Stimulated activated naive B cell treated with anti-CD40 and anti-IgM and Interleukin-4, amounts not matched to agents 10 μg/mL and 1 μg/mL and 100 μg/mL, for 72 hours (primary cell): ENCODE measurements at regions not wholly inside any gene's neighbourhood (a gene's known extent, or its start where the extent isn't known, plus 50 kb on each side); places are given as distances from the start of the nearest gene placed in this dataset.
"Not testable (repeated sequence)": the region's sequence is repeated elsewhere in the genome, so short reads cannot be mapped to it uniquely, and the experiment has no call there.

ENCODE experiments used
- ATAC-seq, 2 donors: fragments of 150-1000 bp; cut with Tn5 transposase; replicated peaks; 2 replicates each; pipeline ENCODE4 v1.10.0; 2021; ENCODE audit warnings: moderate library complexity in 1 of 2
- DNase-seq: peaks from one replicate; pipeline ENCODE4 v3.0.0; 2021
- H3K27ac Mint-ChIP-seq: one replicate; pipeline ENCODE4 v1.8.0; 2022; ENCODE audit warnings: mild to moderate bottlenecking, mixed read lengths
- H3K27me3 Mint-ChIP-seq, 2 donors: one replicate each; pipeline ENCODE4 v1.8.0; 2022; ENCODE audit warnings: mixed read lengths in 2 of 2
- H3K36me3 Mint-ChIP-seq, 2 donors: one replicate each; pipeline ENCODE4 v1.8.0; 2022; ENCODE audit warnings: mixed read lengths in 2 of 2, mild to moderate bottlenecking in 1 of 2
- H3K4me1 Mint-ChIP-seq, 2 donors: one replicate each; pipeline ENCODE4 v1.8.0; 2022; ENCODE audit warnings: mixed read lengths in 2 of 2, mild to moderate bottlenecking in 1 of 2
- H3K4me3 Mint-ChIP-seq, 2 donors: one replicate each; pipeline ENCODE4 v1.8.0; 2022; ENCODE audit warnings: mild to moderate bottlenecking in 2 of 2, mixed read lengths in 2 of 2, moderate library complexity in 1 of 2
- H3K9me3 Mint-ChIP-seq, 2 donors: one replicate each; pipeline ENCODE4 v1.8.0; 2022; ENCODE audit warnings: mixed read lengths in 2 of 2, mild to moderate bottlenecking in 1 of 2

DNA sequence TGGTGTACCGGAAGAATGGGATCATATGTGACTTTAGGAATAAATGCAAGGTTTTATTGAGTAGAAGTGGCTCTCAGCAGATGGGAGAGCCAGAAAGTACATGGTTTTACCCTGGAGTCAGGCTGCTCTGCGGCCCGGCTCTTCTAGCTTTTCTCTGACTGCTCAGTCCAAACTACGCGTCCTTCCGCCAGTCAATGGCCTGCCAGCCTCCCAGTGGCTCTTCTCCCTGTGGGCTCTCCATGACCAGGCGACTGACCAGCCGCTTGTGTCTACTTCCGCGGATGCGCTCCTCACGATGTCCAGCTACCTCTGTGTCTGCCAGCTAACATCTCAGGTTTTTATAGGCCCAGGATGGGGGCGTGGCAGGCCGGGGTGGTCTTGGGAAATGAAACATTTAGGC is 220.4 kb downstream of the VAPA start:
- Mint-ChIP-seq H3K36me3 (no peaks in the 10 kb centered on the region), H3K27me3 (peaks cover 27 to 40% of the 10 kb centered on the region in 2 donors), H3K27ac (no peak overlapping the region), H3K4me3 (no peak overlapping the region), H3K9me3 (no peaks in the 10 kb centered on the region), H3K4me1 (peaks cover 7 to 12% of the 10 kb centered on the region in 2 donors)
- ATAC-seq (no peak), DNase-seq (no peak)

DNA sequence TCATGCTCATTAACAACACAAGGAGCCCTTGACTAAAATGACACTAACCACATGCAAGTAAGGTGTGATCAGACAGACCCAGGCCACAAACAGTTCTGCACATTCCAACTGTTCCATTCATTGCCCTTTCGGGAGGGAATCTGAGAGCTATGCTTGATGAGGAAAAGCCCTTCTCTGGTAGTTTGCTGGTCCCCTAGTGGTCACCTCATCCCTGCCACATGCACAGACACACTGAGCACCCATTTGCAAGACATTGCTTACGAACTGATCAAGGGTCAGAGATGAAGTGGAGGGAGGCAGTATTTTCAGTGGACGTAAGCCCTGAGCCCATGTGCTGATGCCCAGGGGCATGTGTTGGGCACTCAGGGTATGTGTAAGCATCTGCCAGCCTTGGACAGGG is 220.9 kb downstream of the VAPA start:
- H3K4me3 Mint-ChIP-seq, H3K9me3 Mint-ChIP-seq, H3K27ac Mint-ChIP-seq, DNase-seq, H3K36me3 Mint-ChIP-seq, ATAC-seq: not testable (repeated sequence)
- Mint-ChIP-seq H3K4me1 (peaks cover 7 to 12% of the 10 kb centered on the region in 2 donors), H3K27me3 (peaks cover 27 to 40% of the 10 kb centered on the region in 2 donors)

DNA sequence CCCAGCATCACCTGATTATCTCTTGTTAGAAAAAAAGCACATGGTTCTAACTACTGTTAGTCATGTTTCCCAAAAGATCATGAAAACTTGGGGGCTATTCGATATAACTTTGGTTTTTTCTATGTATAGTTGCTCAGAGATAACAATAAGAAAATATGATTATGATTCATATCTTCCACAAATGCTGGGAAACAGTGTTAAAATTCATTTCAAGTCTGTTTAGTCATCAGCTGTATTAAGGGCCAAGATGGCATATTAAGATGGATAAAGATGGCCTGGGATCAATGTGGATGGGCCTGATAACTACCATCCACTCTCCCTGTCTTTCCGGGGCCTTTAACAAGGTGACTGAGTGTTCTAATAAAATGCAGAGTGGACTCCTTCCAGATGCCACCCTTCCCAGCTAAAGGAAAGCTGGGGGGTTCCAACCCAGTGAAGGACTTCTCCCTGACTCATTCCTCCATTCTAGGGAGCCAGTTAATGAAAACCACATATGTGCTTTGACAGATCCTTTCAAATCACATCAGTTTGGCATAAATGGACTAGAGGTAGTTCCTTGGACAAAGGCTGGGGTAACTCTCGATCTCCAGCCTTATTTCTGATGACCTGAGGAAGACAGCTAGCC is 221.6 kb downstream of the VAPA start:
- no peak for ATAC-seq
- Mint-ChIP-seq H3K9me3 (no peaks in the 10 kb centered on the region), H3K4me3 (no peak overlapping the region), H3K4me1 (peaks cover 7 to 12% of the 10 kb centered on the region in 2 donors), H3K27ac (no peak overlapping the region), H3K27me3 (peaks cover 23 to 37% of the 10 kb centered on the region in 2 donors), H3K36me3 (no peaks in the 10 kb centered on the region)
- no peak for DNase-seq

DNA sequence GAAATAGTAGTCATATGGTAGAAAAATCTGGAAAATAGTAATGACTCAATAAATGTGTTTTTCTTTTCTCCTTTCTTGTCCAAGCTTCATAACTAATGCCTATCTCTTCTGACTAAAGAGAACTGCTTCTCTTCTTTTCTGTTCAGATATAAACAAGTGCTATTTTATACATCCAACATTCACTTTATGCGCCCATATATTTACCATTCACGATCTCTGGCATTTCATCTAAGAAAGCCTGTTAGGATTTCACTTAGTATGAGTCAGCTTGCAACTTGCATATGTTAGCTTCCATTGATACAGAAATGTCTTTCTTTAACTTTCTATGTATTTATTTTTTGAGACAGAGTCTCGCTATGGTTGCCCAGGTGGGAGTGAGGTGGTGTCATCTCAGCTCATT is 224.9 kb downstream of the VAPA start:
- no peaks in the 10 kb centered on the region for H3K9me3 Mint-ChIP-seq
- H3K36me3 Mint-ChIP-seq: no peaks in the 10 kb centered on the region
- no peak for ATAC-seq
- H3K4me1 Mint-ChIP-seq: peaks cover 0 to 2% of the 10 kb centered on the region in 2 donors
- peaks cover 6 to 9% of the 10 kb centered on the region in 2 donors for H3K27me3 Mint-ChIP-seq
- DNase-seq: no peak
- H3K4me3 Mint-ChIP-seq: no peak overlapping the region
- no peak overlapping the region for H3K27ac Mint-ChIP-seq

DNA sequence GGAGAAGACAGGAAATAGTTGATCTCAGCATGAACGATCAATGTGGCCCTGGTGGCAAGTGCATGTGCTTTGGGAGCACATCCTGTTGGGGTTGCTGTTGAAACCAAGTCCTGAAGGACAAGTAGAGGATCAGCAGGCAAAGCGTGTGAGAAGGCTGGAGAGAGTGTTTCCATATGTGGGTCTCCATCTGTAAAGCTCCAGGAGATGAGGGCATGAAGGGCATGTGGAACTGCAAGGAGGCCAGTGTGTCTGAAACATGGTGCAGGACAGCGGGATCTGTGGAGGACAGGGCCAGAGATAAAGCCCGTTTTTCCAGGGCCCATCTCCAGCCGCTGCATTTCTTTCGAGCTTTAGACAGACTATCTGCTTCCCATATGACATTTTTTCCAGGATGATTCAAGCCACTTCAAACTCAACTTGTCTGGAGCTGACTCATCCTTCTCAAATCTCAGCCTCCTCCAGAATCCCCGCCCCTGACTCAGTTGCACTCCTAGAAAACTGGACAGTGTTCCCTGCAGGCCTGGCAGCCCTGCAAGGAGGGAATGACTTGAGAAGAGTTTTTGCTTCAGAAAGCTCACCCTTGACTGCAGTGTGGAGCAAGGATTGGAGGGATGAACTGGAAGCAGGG is 226.1 kb downstream of the VAPA start:
- no peak overlapping the region for H3K27ac Mint-ChIP-seq
- peaks cover 0 to 4% of the 10 kb centered on the region in 2 donors for H3K27me3 Mint-ChIP-seq
- no peaks in the 10 kb centered on the region for H3K9me3 Mint-ChIP-seq
- DNase-seq: no peak
- H3K4me3 Mint-ChIP-seq: no peak overlapping the region
- no peaks in the 10 kb centered on the region for H3K36me3 Mint-ChIP-seq
- H3K4me1 Mint-ChIP-seq: no peaks in the 10 kb centered on the region
- no peak for ATAC-seq

DNA sequence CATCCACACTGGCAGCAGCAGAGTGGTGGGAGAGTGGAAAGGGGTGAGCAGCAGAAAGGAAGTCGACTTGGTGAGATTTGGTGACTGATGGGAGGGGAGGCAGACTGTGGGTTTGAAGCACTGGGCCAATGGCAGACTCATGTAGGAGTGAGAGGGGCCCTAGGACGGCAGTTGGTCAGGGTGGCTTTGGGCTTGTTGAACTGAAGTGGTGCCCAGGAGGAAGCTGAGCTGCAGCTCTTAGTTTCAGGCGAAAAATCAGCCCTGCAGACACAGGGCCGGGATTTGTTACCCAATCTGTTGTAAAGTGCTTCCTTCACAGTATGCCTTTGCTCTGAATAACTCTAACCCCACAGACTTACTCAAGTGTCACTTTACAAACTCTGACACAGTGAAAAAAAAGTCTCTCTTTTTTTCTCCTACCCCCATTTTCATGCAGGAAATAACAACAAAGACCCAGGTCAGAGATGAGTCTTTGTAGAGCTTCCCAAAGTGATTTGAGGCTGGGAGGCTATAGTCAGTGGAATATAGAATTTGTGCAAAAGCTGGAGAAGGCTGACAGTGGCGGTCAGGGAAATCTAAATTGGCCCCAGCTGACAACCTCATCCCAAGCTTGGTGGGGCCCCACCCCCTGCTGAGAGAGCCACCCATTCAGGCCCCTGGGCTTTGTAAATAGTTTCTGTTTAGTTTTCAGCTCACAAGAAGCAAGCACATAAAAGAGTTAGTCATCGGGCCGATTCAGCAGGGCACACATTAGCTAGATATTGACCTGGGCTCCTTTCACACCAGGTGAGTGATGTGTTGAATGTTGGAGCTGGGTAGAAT is 226.9 kb downstream of the VAPA start:
- ATAC-seq (no peak), DNase-seq (no peak)
- Mint-ChIP-seq H3K4me1 (no peaks in the 10 kb centered on the region), H3K9me3 (no peaks in the 10 kb centered on the region), H3K36me3 (no peaks in the 10 kb centered on the region), H3K27ac (no peak overlapping the region), H3K4me3 (no peak overlapping the region), H3K27me3 (peaks cover 0 to 4% of the 10 kb centered on the region in 2 donors)

DNA sequence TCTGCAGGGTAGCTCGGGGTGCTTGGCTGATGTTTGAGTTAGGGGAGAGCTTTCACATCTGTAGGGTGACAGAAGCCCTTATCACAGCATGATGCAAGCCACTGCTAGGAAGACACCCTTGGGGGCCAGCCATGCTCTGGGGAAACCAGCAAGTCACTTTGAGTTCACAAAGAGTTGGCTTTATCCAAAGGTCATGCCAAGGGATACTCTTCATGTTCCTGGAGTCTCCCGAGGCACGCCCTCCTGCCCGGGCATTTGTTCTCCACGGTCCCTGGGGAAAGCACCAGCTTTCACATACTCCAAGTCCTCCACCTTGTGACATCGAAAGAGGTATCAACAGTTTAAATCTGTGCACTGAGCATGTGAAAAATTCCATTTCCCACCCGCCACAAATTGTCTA is 227.7 kb downstream of the VAPA start:
- no peaks in the 10 kb centered on the region for H3K36me3 Mint-ChIP-seq
- no peak for DNase-seq
- peaks cover 0 to 4% of the 10 kb centered on the region in 2 donors for H3K27me3 Mint-ChIP-seq
- no peak overlapping the region for H3K4me3 Mint-ChIP-seq
- ATAC-seq: no peak
- H3K27ac Mint-ChIP-seq: no peak overlapping the region
- no peaks in the 10 kb centered on the region for H3K4me1 Mint-ChIP-seq
- H3K9me3 Mint-ChIP-seq: no peaks in the 10 kb centered on the region

DNA sequence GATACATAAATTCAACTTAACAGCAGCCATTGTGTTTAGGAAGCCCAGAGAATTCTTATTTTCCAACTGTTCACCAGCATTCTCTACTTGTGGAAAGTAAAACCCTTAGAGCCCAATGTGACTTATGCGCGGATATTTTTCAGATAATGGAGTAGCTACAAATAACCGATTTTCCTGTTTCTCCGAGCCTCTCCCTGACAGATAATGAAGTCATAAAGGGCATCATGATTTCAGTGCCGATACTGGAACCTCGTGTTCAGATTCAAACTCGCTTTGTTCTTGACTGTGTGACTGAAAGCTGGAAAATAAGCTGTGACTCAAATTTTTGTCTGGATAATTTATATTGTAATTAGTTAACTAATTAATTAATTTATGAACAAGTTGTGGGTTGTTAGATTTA is 228.2 kb downstream of the VAPA start:
- no peaks in the 10 kb centered on the region for H3K9me3 Mint-ChIP-seq
- no peaks in the 10 kb centered on the region for H3K36me3 Mint-ChIP-seq

DNA sequence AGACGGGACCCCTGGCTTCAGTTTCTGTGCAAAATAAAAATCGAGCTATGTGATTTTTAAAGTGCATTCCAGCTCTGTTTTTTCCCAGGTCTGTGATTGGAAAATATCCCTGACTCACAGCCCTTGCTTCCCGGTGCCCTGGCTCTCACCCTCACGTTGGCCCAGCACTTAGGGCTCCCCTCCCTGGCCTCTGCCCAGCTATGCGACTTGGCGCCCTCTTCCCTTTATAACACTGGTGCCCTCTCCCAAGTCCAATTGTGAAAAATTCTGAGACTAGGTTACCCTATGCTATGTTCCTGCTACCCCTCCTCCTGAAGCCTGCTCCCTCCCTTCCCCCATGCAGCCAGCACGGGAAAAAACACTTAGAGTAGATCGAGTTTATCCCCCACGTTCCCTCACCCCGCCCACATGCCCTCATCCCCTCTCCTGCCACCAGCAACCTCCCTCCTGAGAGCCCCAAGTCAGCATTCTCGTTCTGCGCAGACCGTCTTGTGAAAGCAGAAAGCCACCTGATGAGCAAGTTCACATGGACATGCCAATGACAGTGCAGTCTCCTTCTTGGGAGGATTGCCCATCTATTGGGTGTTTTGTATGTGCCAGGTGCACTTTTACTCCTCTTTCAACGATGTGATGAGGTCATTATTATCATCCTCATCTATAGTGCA is 228.8 kb downstream of the VAPA start:
- H3K27ac Mint-ChIP-seq: no peak overlapping the region
- no peak for DNase-seq
- no peaks in the 10 kb centered on the region for H3K36me3 Mint-ChIP-seq

More for the DNA sequence above, 228.2 kb downstream of the VAPA start:
- ATAC-seq (no peak), DNase-seq (no peak)
- no peak overlapping the region for H3K4me3 Mint-ChIP-seq
- no peaks in the 10 kb centered on the region for H3K4me1 Mint-ChIP-seq
- peaks cover 0 to 4% of the 10 kb centered on the region in 2 donors for H3K27me3 Mint-ChIP-seq
- no peak overlapping the region for H3K27ac Mint-ChIP-seq

DNA sequence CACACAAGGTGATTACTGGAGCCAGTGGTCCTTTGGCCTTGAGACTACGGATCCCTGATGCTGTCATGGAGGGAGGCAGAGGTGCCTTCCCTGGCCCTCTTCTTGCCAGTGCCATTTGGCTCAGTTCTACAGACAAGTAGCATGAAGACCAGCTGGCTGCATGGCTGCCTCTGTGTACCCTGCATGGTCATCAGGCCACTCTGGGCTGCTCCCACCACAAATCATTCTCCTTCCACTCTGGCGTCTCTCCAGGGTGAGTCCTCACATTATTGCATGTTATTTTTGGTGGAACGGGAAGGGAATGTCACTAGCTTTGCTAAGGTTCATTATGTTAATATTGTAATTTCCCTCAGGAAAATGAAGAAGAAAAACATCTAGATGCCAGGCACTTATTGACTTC is 229.8 kb downstream of the VAPA start:
- Mint-ChIP-seq H3K4me1 (no peaks in the 10 kb centered on the region), H3K27ac (no peak overlapping the region), H3K27me3 (peaks cover 0 to 4% of the 10 kb centered on the region in 2 donors), H3K4me3 (no peak overlapping the region), H3K9me3 (no peaks in the 10 kb centered on the region), H3K36me3 (no peaks in the 10 kb centered on the region)
- no peak for DNase-seq
- ATAC-seq: no peak

More for the DNA sequence above, 228.8 kb downstream of the VAPA start:
- ATAC-seq: no peak
- peaks cover 0 to 4% of the 10 kb centered on the region in 2 donors for H3K27me3 Mint-ChIP-seq
- H3K9me3 Mint-ChIP-seq: no peaks in the 10 kb centered on the region
- no peaks in the 10 kb centered on the region for H3K4me1 Mint-ChIP-seq
- no peak overlapping the region for H3K4me3 Mint-ChIP-seq

DNA sequence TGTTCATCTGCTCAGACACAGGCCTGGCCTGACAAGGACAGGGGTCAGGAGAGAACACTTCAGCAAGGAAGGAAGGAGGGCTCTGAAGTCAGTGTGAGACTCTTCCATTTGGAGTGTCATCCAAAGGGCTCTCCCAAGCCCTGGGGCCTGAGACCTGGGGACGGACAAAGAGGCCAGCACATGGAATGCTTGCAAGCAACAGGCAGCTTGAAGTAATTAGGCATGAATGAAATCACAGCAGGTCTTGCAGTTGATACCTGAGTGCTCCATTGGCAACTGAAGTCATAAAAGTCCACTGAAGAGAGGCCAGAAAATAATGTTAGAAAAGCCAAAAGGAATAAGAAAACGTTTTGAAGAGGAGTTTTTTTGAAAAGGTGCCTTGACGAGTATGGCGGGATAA is 231.7 kb downstream of the VAPA start:
- Mint-ChIP-seq H3K36me3 (no peaks in the 10 kb centered on the region), H3K4me3 (no peak overlapping the region), H3K27ac (no peak overlapping the region), H3K9me3 (no peaks in the 10 kb centered on the region), H3K4me1 (no peaks in the 10 kb centered on the region), H3K27me3 (peaks cover 0 to 4% of the 10 kb centered on the region in 2 donors)
- ATAC-seq: no peak
- no peak for DNase-seq

DNA sequence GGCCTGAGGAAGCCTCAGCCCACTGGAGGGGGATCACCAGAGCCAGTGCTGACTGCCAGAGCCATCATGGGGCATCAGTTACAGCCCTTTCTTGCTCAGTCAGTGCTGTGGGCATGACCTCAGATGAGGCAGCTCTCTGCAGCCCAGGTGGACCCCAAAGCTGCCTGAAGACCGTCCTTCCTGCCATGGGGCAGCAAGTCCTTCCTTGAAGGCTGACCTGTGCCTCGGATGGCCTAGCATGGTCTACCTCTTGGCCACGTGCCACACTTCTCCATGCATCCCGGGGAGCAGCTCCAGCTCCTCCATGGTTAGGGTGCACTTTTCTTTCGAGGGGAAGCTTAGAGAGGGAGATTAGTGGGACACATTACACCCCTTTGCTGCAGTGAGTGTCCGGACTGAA is 233.4 kb downstream of the VAPA start:
- no peak for DNase-seq
- H3K36me3 Mint-ChIP-seq: no peaks in the 10 kb centered on the region
- H3K9me3 Mint-ChIP-seq: peaks cover 3 to 4% of the 10 kb centered on the region in 2 donors
- ATAC-seq: no peak
- no peak overlapping the region for H3K4me3 Mint-ChIP-seq
- peaks cover 0 to 4% of the 10 kb centered on the region in 2 donors for H3K27me3 Mint-ChIP-seq
- no peak overlapping the region for H3K27ac Mint-ChIP-seq
- no peaks in the 10 kb centered on the region for H3K4me1 Mint-ChIP-seq

DNA sequence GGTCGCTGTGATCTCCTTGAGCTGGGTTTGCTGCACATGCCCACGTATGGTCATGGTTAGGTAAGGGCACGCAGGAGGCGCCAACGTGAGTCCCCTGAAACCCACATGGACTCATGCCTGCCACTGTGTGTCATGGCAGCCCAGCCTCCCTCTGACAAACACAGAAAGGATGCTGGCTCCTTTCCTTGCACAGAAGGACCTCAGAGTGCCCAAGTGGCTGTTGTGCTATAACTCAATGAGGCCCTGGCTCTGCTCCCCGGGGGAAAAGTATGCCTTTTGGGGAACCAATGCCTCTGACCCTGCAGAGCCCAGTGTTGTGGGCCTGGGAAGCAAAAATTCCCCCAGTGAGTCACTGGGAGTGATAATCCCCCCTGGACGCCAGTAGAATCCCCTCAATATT is 233.9 kb downstream of the VAPA start:
- H3K27ac Mint-ChIP-seq: no peak overlapping the region
- H3K36me3 Mint-ChIP-seq: no peaks in the 10 kb centered on the region
- DNase-seq: no peak
- no peak overlapping the region for H3K4me3 Mint-ChIP-seq
- no peaks in the 10 kb centered on the region for H3K4me1 Mint-ChIP-seq
- peaks cover 0 to 2% of the 10 kb centered on the region in 2 donors for H3K27me3 Mint-ChIP-seq
- peaks cover 3 to 4% of the 10 kb centered on the region in 2 donors for H3K9me3 Mint-ChIP-seq
- no peak for ATAC-seq

DNA sequence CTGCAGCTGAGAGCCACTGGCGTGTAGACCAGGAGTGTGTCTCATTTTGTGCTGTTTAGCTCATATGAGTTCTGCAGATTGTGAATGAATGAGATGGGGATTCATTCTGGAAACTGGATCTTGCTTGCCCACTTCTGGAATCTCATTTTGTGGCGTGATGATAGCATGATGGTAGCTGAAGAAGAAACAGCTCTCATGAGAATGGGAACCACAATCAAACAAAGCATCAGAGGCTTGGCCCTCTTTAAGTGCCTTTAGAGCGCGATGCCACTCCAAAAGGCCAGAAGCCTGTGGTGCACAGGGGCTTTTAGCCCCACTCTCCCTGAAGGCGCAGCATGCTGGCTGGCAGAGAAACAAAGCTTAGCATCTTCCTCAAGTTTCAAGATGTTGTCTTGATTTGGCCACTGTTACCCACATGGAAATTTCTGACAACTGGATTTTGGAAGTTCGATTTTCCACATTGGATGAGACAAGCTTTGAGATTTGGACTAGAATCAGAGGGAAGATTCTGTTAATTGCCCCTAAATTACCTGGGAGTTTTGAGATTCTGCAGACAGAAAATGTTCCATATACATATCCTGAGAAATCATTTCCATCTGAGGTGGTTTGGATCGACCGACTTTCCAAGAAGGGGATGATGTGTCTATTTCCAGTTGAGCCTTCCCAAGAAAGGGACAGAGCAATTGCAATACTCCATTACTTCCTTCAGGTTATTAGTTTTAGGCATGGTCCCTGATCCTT is 234.5 kb downstream of the VAPA start:
- Mint-ChIP-seq H3K27ac (no peak overlapping the region), H3K4me3 (no peak overlapping the region), H3K4me1 (no peaks in the 10 kb centered on the region), H3K9me3 (peaks cover 3 to 4% of the 10 kb centered on the region in 2 donors), H3K36me3 (no peaks in the 10 kb centered on the region), H3K27me3 (no peaks in the 10 kb centered on the region)
- no peak for DNase-seq
- ATAC-seq: no peak
